Lower lobe of right lung (tissue), 2 donors: ENCODE measurements at regions not wholly inside any gene's neighbourhood (a gene's known extent, or its start where the extent isn't known, plus 50 kb on each side); places are given as distances from the start of the nearest gene placed in this dataset.
"Not testable (repeated sequence)": the region's sequence is repeated elsewhere in the genome, so short reads cannot be mapped to it uniquely, and the experiment has no call there.

Experiments
- ATAC-seq, 2 donors: fragments of 200-7000 bp; cut with Tn5 transposase; one replicate each; pipeline ENCODE4 v1.9.1; 2020 to 2022; ENCODE audit warnings: mild to moderate bottlenecking in 2 of 2, moderate library complexity in 2 of 2
- DNase-seq: peaks from one replicate; pipeline ENCODE4 v3.0.0-alpha.2; 2020
- H3K27ac ChIP-seq: fragments of 200-600 bp; one replicate; pipeline ENCODE4 v1.8.0; 2022
- H3K27me3 ChIP-seq: fragments of 200-600 bp; one replicate; pipeline ENCODE4 v1.8.0; 2022; ENCODE audit warnings: low read depth
- H3K36me3 ChIP-seq: fragments of 200-600 bp; one replicate; pipeline ENCODE4 v1.8.0; 2022; ENCODE audit warnings: mild to moderate bottlenecking
- H3K4me1 ChIP-seq: fragments of 200-600 bp; one replicate; pipeline ENCODE4 v1.8.0; 2022
- H3K4me3 ChIP-seq: fragments of 200-600 bp; one replicate; pipeline ENCODE4 v1.8.0; 2022; ENCODE audit warnings: mild to moderate bottlenecking
- H3K9me3 ChIP-seq: fragments of 200-600 bp; one replicate; pipeline ENCODE4 v1.8.0; 2022
- CTCF ChIP-seq: fragments of 200-600 bp; IDR thresholded peaks from one replicate; pipeline ENCODE4 v1.8.0; 2022; ENCODE audit warnings: antibody characterized with exemption, mild to moderate bottlenecking
- intact Hi-C: fragments of 100-400 bp; cut with DNase I; formaldehyde crosslinking; loops from one replicate; pipeline ENCODE4 v1.11.0; 2022
- donor health status: DM: no; HTN: yes; CAD: no; lungs with severe emphysema.

DNA sequence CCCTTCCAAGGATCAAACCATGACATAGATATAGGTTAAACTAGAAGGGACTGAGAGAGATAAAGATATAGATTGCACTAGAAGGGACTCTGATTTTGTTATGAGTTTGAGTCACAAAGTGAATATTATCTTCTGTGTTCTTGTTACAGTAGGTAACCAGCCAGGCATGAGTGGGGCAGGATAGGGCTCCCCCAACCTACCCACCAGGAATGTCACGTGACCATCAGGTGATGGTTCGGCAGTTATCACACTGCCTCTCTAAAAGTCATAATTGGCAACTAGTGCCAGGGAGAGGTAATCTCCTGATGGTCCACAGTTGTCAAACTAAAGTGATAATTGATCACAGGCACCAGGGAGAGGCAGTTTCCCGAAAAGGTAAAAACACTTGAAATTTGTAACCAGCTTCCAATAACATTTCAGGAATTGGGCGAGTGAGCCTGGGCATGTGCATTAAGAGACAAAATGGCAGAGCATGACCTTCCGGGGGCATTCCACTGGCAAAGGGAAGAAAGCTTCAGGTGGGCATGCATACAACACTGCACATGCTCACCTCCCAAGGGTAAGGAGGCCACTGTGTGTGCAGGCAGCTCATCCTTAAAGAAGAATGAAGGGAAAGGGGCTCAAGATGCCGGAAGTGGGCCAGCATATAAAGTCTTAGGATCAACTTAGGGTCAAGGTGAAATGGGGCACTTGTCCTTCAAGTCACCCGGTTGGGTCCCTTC lies 533.6 kb upstream of the HTR2C start:
- no peaks in the 10 kb centered on the region for H3K9me3 ChIP-seq
- intact Hi-C loops = no loop called here
- no peak overlapping the region for H3K27ac ChIP-seq
- ATAC-seq (no peak), DNase-seq (no peak)
- TF ChIP-seq CTCF = no peak
- no peaks in the 10 kb centered on the region for H3K4me1 ChIP-seq
- no peak overlapping the region for H3K4me3 ChIP-seq
- no peaks in the 10 kb centered on the region for H3K27me3 ChIP-seq
- no peaks in the 10 kb centered on the region for H3K36me3 ChIP-seq

GRCh38 chrX:114049063-114049462 lies 534.8 kb upstream of the HTR2C start:
- DNase-seq = no peak
- H3K9me3 ChIP-seq = no peaks in the 10 kb centered on the region
- ATAC-seq = no peak
- no peaks in the 10 kb centered on the region for H3K4me1 ChIP-seq
- no peaks in the 10 kb centered on the region for H3K27me3 ChIP-seq
- intact Hi-C loops = no loop called here
- no peak overlapping the region for H3K4me3 ChIP-seq
- H3K36me3 ChIP-seq = no peaks in the 10 kb centered on the region
- no peak overlapping the region for H3K27ac ChIP-seq
- no peak for TF ChIP-seq CTCF

DNA sequence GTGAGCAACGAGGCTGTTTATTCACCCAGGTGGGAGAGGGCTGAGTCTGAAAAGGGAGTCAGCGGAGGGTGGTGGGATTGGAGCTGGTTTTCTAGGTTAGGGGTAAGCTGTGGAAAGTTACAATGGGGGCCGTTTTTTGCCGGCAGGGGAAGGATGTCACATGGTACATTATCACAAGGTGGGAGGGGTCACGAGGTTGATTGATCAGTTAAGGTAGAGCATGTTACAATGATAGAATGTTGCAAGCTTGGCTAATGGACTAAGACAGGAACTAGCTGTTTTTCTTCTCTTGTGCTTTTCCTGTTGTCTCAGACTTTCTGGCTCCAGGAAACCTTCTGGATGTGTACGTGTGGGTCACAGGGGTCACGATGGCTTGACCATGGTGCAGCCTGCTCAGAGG lies 536.3 kb upstream of the HTR2C start:
- Histone ChIP-seq H3K4me3 (no peak overlapping the region), H3K36me3 (no peaks in the 10 kb centered on the region), H3K9me3 (no peaks in the 10 kb centered on the region), H3K4me1 (no peaks in the 10 kb centered on the region), H3K27me3 (no peaks in the 10 kb centered on the region), H3K27ac (no peak overlapping the region)
- TF ChIP-seq CTCF = no peak
- no peak for ATAC-seq
- no peak for DNase-seq
- intact Hi-C loops = no loop called here

- DNase-seq (no peak), ATAC-seq (no peak)
- Histone ChIP-seq H3K36me3 (no peaks in the 10 kb centered on the region), H3K4me1 (no peaks in the 10 kb centered on the region), H3K4me3 (no peak overlapping the region), H3K27ac (no peak overlapping the region), H3K27me3 (no peaks in the 10 kb centered on the region), H3K9me3 (no peaks in the 10 kb centered on the region)
- intact Hi-C loops = no loop called here
- no peak for TF ChIP-seq CTCF
These were observed 537.1 kb upstream of the HTR2C start for GRCh38 chrX:114046695-114047279.

GRCh38 chrX:114041470-114041869 lies 542.4 kb upstream of the HTR2C start:
- H3K27me3 ChIP-seq, DNase-seq, H3K4me1 ChIP-seq, H3K4me3 ChIP-seq, H3K27ac ChIP-seq, H3K9me3 ChIP-seq, H3K36me3 ChIP-seq, ATAC-seq, intact Hi-C loops: not testable (repeated sequence)

- H3K9me3 ChIP-seq, H3K4me3 ChIP-seq, H3K27me3 ChIP-seq, H3K27ac ChIP-seq, H3K4me1 ChIP-seq, H3K36me3 ChIP-seq, DNase-seq, intact Hi-C loops, ATAC-seq: not testable (repeated sequence)
These were observed 543.1 kb upstream of the HTR2C start for GRCh38 chrX:114040661-114041269.

GRCh38 chrX:114040111-114040510 lies 543.8 kb upstream of the HTR2C start:
- H3K36me3 ChIP-seq, intact Hi-C loops, H3K27ac ChIP-seq, H3K9me3 ChIP-seq, H3K4me1 ChIP-seq, ATAC-seq, H3K27me3 ChIP-seq, H3K4me3 ChIP-seq, DNase-seq: not testable (repeated sequence)
